ENCODE measurements at regions not wholly inside any gene's neighbourhood (a gene's known extent, or its start where the extent isn't known, plus 50 kb on each side); places are given as distances from the start of the nearest gene placed in this dataset.
"Not testable (repeated sequence)": the region's sequence is repeated elsewhere in the genome, so short reads cannot be mapped to it uniquely, and the experiment has no call there.

- Histone ChIP-seq H3K9me3 (ENCODE audit: control insufficient read depth, insufficient read depth, low read length) (no peaks in the 10 kb centered on the region), H3K27ac (ENCODE audit: low read depth, low read length) (no peak overlapping the region), H3K4me3 (ENCODE audit: low read depth, low read length) (no peak overlapping the region), H3K27me3 (ENCODE audit: control insufficient read depth, insufficient read depth, low read length) (peaks cover 2% of the 10 kb centered on the region), H3K36me3 (ENCODE audit: control insufficient read depth, insufficient read depth, low read length) (no peaks in the 10 kb centered on the region), H3K4me1 (ENCODE audit: control insufficient read depth, insufficient read depth, low read length) (no peaks in the 10 kb centered on the region)
- DNase-seq (ENCODE audit: low read depth in 4 of 6, low spot score in 6 of 6) = no peak
- WGBS (ENCODE audit: insufficient coverage) = 92% methylated on average over 2 of the region's 3 CpGs
These were observed 54.1 kb downstream of the MAFB start for GRCh38 chr20:40634891-40635290.

- WGBS (ENCODE audit: insufficient coverage) = 81% methylated on average over 5 of the region's 5 CpGs
- H3K4me1 ChIP-seq (ENCODE audit: control insufficient read depth, insufficient read depth, low read length) = no peaks in the 10 kb centered on the region
- no peak for DNase-seq (ENCODE audit: low read depth in 4 of 6, low spot score in 6 of 6)
- H3K27ac ChIP-seq (ENCODE audit: low read depth, low read length) = no peak overlapping the region
- no peaks in the 10 kb centered on the region for H3K9me3 ChIP-seq (ENCODE audit: control insufficient read depth, insufficient read depth, low read length)
- H3K36me3 ChIP-seq (ENCODE audit: control insufficient read depth, insufficient read depth, low read length) = no peaks in the 10 kb centered on the region
- H3K4me3 ChIP-seq (ENCODE audit: low read depth, low read length) = no peak overlapping the region
- H3K27me3 ChIP-seq (ENCODE audit: control insufficient read depth, insufficient read depth, low read length) = peaks cover 4% of the 10 kb centered on the region
These were observed 55.7 kb downstream of the MAFB start for GRCh38 chr20:40633123-40633850.

- no peak for DNase-seq (ENCODE audit: low read depth in 4 of 6, low spot score in 6 of 6)
- no peaks in the 10 kb centered on the region for H3K9me3 ChIP-seq (ENCODE audit: control insufficient read depth, insufficient read depth, low read length)
- H3K4me3 ChIP-seq (ENCODE audit: low read depth, low read length) = no peak overlapping the region
- peaks cover 4% of the 10 kb centered on the region for H3K27me3 ChIP-seq (ENCODE audit: control insufficient read depth, insufficient read depth, low read length)
- H3K4me1 ChIP-seq (ENCODE audit: control insufficient read depth, insufficient read depth, low read length) = no peaks in the 10 kb centered on the region
- no peak overlapping the region for H3K27ac ChIP-seq (ENCODE audit: low read depth, low read length)
- no peaks in the 10 kb centered on the region for H3K36me3 ChIP-seq (ENCODE audit: control insufficient read depth, insufficient read depth, low read length)
- WGBS (ENCODE audit: insufficient coverage) = 91% methylated on average over 9 of the region's 10 CpGs
These were observed 56.6 kb downstream of the MAFB start for GRCh38 chr20:40632346-40632976.

- H3K9me3 ChIP-seq (ENCODE audit: control insufficient read depth, insufficient read depth, low read length) = no peaks in the 10 kb centered on the region
These were observed 57.9 kb downstream of the MAFB start for GRCh38 chr20:40631119-40631631.

GRCh38 chr20:40630713-40631112, 58.3 kb downstream of the MAFB start:
- WGBS (ENCODE audit: insufficient coverage) = 86% methylated on average over 2 of the region's 3 CpGs

More at GRCh38 chr20:40631119-40631631, 57.9 kb downstream of the MAFB start:
- no peaks in the 10 kb centered on the region for H3K36me3 ChIP-seq (ENCODE audit: control insufficient read depth, insufficient read depth, low read length)
- H3K27me3 ChIP-seq (ENCODE audit: control insufficient read depth, insufficient read depth, low read length) = peaks cover 4% of the 10 kb centered on the region
- DNase-seq (ENCODE audit: low read depth in 4 of 6, low spot score in 6 of 6) = no peak
- H3K4me1 ChIP-seq (ENCODE audit: control insufficient read depth, insufficient read depth, low read length) = no peaks in the 10 kb centered on the region
- H3K4me3 ChIP-seq (ENCODE audit: low read depth, low read length) = no peak overlapping the region
- WGBS (ENCODE audit: insufficient coverage) = 93% methylated on average over 10 of the region's 10 CpGs
- no peak overlapping the region for H3K27ac ChIP-seq (ENCODE audit: low read depth, low read length)

GRCh38 chr20:40630099-40630498, 58.9 kb downstream of the MAFB start:
- no peak for DNase-seq (ENCODE audit: low read depth in 4 of 6, low spot score in 6 of 6)
- Histone ChIP-seq H3K27me3 (ENCODE audit: control insufficient read depth, insufficient read depth, low read length) (peaks cover 4% of the 10 kb centered on the region), H3K4me3 (ENCODE audit: low read depth, low read length) (no peak overlapping the region), H3K9me3 (ENCODE audit: control insufficient read depth, insufficient read depth, low read length) (no peaks in the 10 kb centered on the region), H3K4me1 (ENCODE audit: control insufficient read depth, insufficient read depth, low read length) (no peaks in the 10 kb centered on the region), H3K36me3 (ENCODE audit: control insufficient read depth, insufficient read depth, low read length) (no peaks in the 10 kb centered on the region), H3K27ac (ENCODE audit: low read depth, low read length) (no peak overlapping the region)
- 81% methylated on average over 4 of the region's 7 CpGs for WGBS (ENCODE audit: insufficient coverage)

More at GRCh38 chr20:40630713-40631112, 58.3 kb downstream of the MAFB start:
- Histone ChIP-seq H3K36me3 (ENCODE audit: control insufficient read depth, insufficient read depth, low read length) (no peaks in the 10 kb centered on the region), H3K4me1 (ENCODE audit: control insufficient read depth, insufficient read depth, low read length) (no peaks in the 10 kb centered on the region), H3K4me3 (ENCODE audit: low read depth, low read length) (no peak overlapping the region), H3K27me3 (ENCODE audit: control insufficient read depth, insufficient read depth, low read length) (peaks cover 4% of the 10 kb centered on the region), H3K9me3 (ENCODE audit: control insufficient read depth, insufficient read depth, low read length) (no peaks in the 10 kb centered on the region), H3K27ac (ENCODE audit: low read depth, low read length) (no peak overlapping the region)
- no peak for DNase-seq (ENCODE audit: low read depth in 4 of 6, low spot score in 6 of 6)

GRCh38 chr20:40628877-40629276, 60.2 kb downstream of the MAFB start:
- Histone ChIP-seq H3K27me3 (ENCODE audit: control insufficient read depth, insufficient read depth, low read length) (peaks cover 4% of the 10 kb centered on the region), H3K27ac (ENCODE audit: low read depth, low read length) (no peak overlapping the region), H3K9me3 (ENCODE audit: control insufficient read depth, insufficient read depth, low read length) (no peaks in the 10 kb centered on the region), H3K4me1 (ENCODE audit: control insufficient read depth, insufficient read depth, low read length) (no peaks in the 10 kb centered on the region), H3K4me3 (ENCODE audit: low read depth, low read length) (no peak overlapping the region), H3K36me3 (ENCODE audit: control insufficient read depth, insufficient read depth, low read length) (no peaks in the 10 kb centered on the region)
- 73% methylated on average over 7 of the region's 10 CpGs for WGBS (ENCODE audit: insufficient coverage)
- peak in 1 of 6 donors; percentile 18 for DNase-seq (ENCODE audit: low read depth in 4 of 6, low spot score in 6 of 6)

GRCh38 chr20:40619053-40619452, 70.0 kb downstream of the MAFB start:
- H3K9me3 ChIP-seq (ENCODE audit: control insufficient read depth, insufficient read depth, low read length); H3K36me3 ChIP-seq (ENCODE audit: control insufficient read depth, insufficient read depth, low read length); DNase-seq (ENCODE audit: low read depth in 4 of 6, low spot score in 6 of 6); H3K4me3 ChIP-seq (ENCODE audit: low read depth, low read length); H3K27me3 ChIP-seq (ENCODE audit: control insufficient read depth, insufficient read depth, low read length); H3K4me1 ChIP-seq (ENCODE audit: control insufficient read depth, insufficient read depth, low read length); H3K27ac ChIP-seq (ENCODE audit: low read depth, low read length): not testable (repeated sequence)
- no CpG with 5 or more reads among the region's 7 CpGs for WGBS (ENCODE audit: insufficient coverage)

GRCh38 chr20:40617594-40617993, 71.4 kb downstream of the MAFB start:
- no peak overlapping the region for H3K4me3 ChIP-seq (ENCODE audit: low read depth, low read length)
- H3K9me3 ChIP-seq (ENCODE audit: control insufficient read depth, insufficient read depth, low read length) = no peaks in the 10 kb centered on the region
- no peak for DNase-seq (ENCODE audit: low read depth in 4 of 6, low spot score in 6 of 6)
- WGBS (ENCODE audit: insufficient coverage) = 93% methylated on average over 2 of the region's 6 CpGs
- no peaks in the 10 kb centered on the region for H3K27me3 ChIP-seq (ENCODE audit: control insufficient read depth, insufficient read depth, low read length)
- H3K27ac ChIP-seq (ENCODE audit: low read depth, low read length) = no peak overlapping the region
- no peaks in the 10 kb centered on the region for H3K4me1 ChIP-seq (ENCODE audit: control insufficient read depth, insufficient read depth, low read length)
- no peaks in the 10 kb centered on the region for H3K36me3 ChIP-seq (ENCODE audit: control insufficient read depth, insufficient read depth, low read length)

GRCh38 chr20:40612837-40613236, 76.2 kb downstream of the MAFB start:
- Histone ChIP-seq H3K36me3 (ENCODE audit: control insufficient read depth, insufficient read depth, low read length) (no peaks in the 10 kb centered on the region), H3K27me3 (ENCODE audit: control insufficient read depth, insufficient read depth, low read length) (no peaks in the 10 kb centered on the region), H3K9me3 (ENCODE audit: control insufficient read depth, insufficient read depth, low read length) (no peaks in the 10 kb centered on the region), H3K27ac (ENCODE audit: low read depth, low read length) (no peak overlapping the region), H3K4me3 (ENCODE audit: low read depth, low read length) (no peak overlapping the region), H3K4me1 (ENCODE audit: control insufficient read depth, insufficient read depth, low read length) (no peaks in the 10 kb centered on the region)
- DNase-seq (ENCODE audit: low read depth in 4 of 6, low spot score in 6 of 6) = no peak
